ENCODE measurements at regions not wholly inside any gene's neighbourhood (a gene's known extent, or its start where the extent isn't known, plus 50 kb on each side); places are given as distances from the start of the nearest gene placed in this dataset.
A peak's percentile ranks its signal among the peaks of the same experiment; 100 is the strongest.

DNA sequence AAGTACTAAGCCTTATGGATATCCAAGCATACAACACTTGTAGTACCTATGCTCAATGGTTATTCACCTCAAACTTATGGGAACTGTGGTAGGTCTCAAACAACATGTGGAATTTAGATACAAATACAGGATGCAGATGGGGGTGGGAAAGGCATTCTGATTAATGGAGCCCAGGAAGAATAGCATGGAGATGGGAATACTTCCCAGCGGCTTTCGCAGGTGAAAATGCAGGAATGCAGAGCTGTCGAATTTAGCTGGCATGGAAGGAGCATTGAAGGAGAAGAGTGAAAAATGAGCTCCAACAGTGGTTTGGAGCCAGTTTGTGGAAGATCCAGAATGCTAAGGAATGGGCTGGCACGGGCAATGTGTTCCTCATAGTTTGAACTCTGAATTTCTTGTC is 89.9 kb downstream of the NKX2-1 start:
- Histone ChIP-seq H3K23me2 (ENCODE audit: insufficient read length, low read depth, low read length, poor library complexity, severe bottlenecking) (no peaks in the 10 kb centered on the region), H2AK5ac (ENCODE audit: insufficient read length, low read length) (no peak overlapping the region), H2BK5ac (ENCODE audit: insufficient read length, low read length) (no peak overlapping the region), H3K14ac (ENCODE audit: insufficient read depth, low read length) (no peak overlapping the region), H4K91ac (ENCODE audit: insufficient read length, low read depth, low read length) (no peak overlapping the region), H3K23ac (ENCODE audit: insufficient read length, low read depth, low read length) (no peak overlapping the region), H2BK120ac (ENCODE audit: low read depth, low read length, poor library complexity, severe bottlenecking) (no peak overlapping the region), H3K27me3 (ENCODE audit: insufficient read depth, low read length) (no peaks in the 10 kb centered on the region), H3K79me1 (ENCODE audit: insufficient read depth, low read depth, low read length, poor library complexity, severe bottlenecking) (no peaks in the 10 kb centered on the region), H3K4me2 (ENCODE audit: insufficient read depth, insufficient read length, low read length) (no peak overlapping the region), H4K20me1 (ENCODE audit: control insufficient read depth, insufficient read depth, insufficient read length) (no peaks in the 10 kb centered on the region), H3K79me2 (ENCODE audit: insufficient read depth, low read length) (no peaks in the 10 kb centered on the region), H3K4ac (ENCODE audit: low read depth, low read length) (no peak overlapping the region), H3K4me1 (ENCODE audit: insufficient read depth, low read length) (peaks cover 6% of the 10 kb centered on the region; the same call in 1 of the 2 replicates), H2BK12ac (ENCODE audit: insufficient read length, low read depth, low read length) (no peak overlapping the region), H3T11ph (ENCODE audit: low read length) (no peak overlapping the region), H2BK15ac (ENCODE audit: low read depth, low read length) (no peak overlapping the region), H2AFZ (ENCODE audit: low read length) (no peak overlapping the region), H4K5ac (ENCODE audit: insufficient read length, low read depth, low read length) (no peak overlapping the region), H3K9ac (ENCODE audit: extremely low read depth, insufficient read length, low read length) (no peak overlapping the region), H3K27ac (ENCODE audit: insufficient read length, low read depth, low read length) (no peak overlapping the region), H2BK20ac (ENCODE audit: low read depth, low read length, poor library complexity, severe bottlenecking) (no peak overlapping the region), H3K56ac (ENCODE audit: insufficient read length, low read depth, low read length) (no peak overlapping the region), H3K9me3 (ENCODE audit: control insufficient read depth, low read depth, low read length) (no peaks in the 10 kb centered on the region), H3K18ac (ENCODE audit: insufficient read length, low read depth, low read length) (no peak overlapping the region), H4K8ac (replicated peaks; ENCODE audit: insufficient read length, low read depth, low read length) (no peak overlapping the region)
- H3K36me3 Mint-ChIP-seq (ENCODE audit: insufficient read depth in 1 of 3, low read depth in 3 of 3) = no peaks in the 10 kb centered on the region
- no peaks in the 10 kb centered on the region; the same call in 1 of the 2 replicates for H3K27me3 Mint-ChIP-seq (ENCODE audit: low read depth)
- WGBS (ENCODE audit: extremely low coverage, insufficient read length, low lambda C conversion rate) = no CpG with 5 or more reads among the region's 4 CpGs
- no peak overlapping the region for H3K4me3 Mint-ChIP-seq
- TF ChIP-seq CTCF (conservative IDR thresholded peaks at IDR 0.05) = no peak
- H3K27ac Mint-ChIP-seq = no peak overlapping the region
- peak; percentile 44 for DNase-seq
- no peaks in the 10 kb centered on the region for H3K4me1 Mint-ChIP-seq
- no peaks in the 10 kb centered on the region for H3K9me3 Mint-ChIP-seq
